ENCODE measurements at regions not wholly inside any gene's neighbourhood (a gene's known extent, or its start where the extent isn't known, plus 50 kb on each side); places are given as distances from the start of the nearest gene placed in this dataset.

- no peak for DNase-seq (ENCODE audit: low read depth)
- no peak for TF ChIP-seq CTCF (conservative IDR thresholded peaks at IDR 0.05; ENCODE audit: low read depth, low read length)
- no peak overlapping the region for H3K4me3 ChIP-seq (ENCODE audit: low read depth, low read length)
Measured at GRCh38 chr7:49400891-49401550, 372.4 kb upstream of the VWC2 start.

- no peak for TF ChIP-seq CTCF (conservative IDR thresholded peaks at IDR 0.05; ENCODE audit: low read depth, low read length)
- DNase-seq (ENCODE audit: low read depth): no peak
- H3K4me3 ChIP-seq (ENCODE audit: low read depth, low read length): no peak overlapping the region
Measured at GRCh38 chr7:49403844-49404243, 369.6 kb upstream of the VWC2 start.

GRCh38 chr7:49407205-49407604 lies 366.2 kb upstream of the VWC2 start:
- TF ChIP-seq CTCF (conservative IDR thresholded peaks at IDR 0.05; ENCODE audit: low read depth, low read length): no peak
- DNase-seq (ENCODE audit: low read depth): no peak
- no peak overlapping the region for H3K4me3 ChIP-seq (ENCODE audit: low read depth, low read length)

GRCh38 chr7:49417034-49417433 lies 356.4 kb upstream of the VWC2 start:
- TF ChIP-seq CTCF (conservative IDR thresholded peaks at IDR 0.05; ENCODE audit: low read depth, low read length): no peak
- no peak for DNase-seq (ENCODE audit: low read depth)
- no peak overlapping the region for H3K4me3 ChIP-seq (ENCODE audit: low read depth, low read length)

- DNase-seq (ENCODE audit: low read depth): no peak
- TF ChIP-seq CTCF (conservative IDR thresholded peaks at IDR 0.05; ENCODE audit: low read depth, low read length): no peak
- no peak overlapping the region for H3K4me3 ChIP-seq (ENCODE audit: low read depth, low read length)
Measured at GRCh38 chr7:49418963-49419362, 354.5 kb upstream of the VWC2 start.

GRCh38 chr7:49422564-49422963 lies 350.9 kb upstream of the VWC2 start:
- TF ChIP-seq CTCF (conservative IDR thresholded peaks at IDR 0.05; ENCODE audit: low read depth, low read length): no peak
- DNase-seq (ENCODE audit: low read depth): no peak
- no peak overlapping the region for H3K4me3 ChIP-seq (ENCODE audit: low read depth, low read length)

- no peak for TF ChIP-seq CTCF (conservative IDR thresholded peaks at IDR 0.05; ENCODE audit: low read depth, low read length)
- H3K4me3 ChIP-seq (ENCODE audit: low read depth, low read length): no peak overlapping the region
- DNase-seq (ENCODE audit: low read depth): no peak
Measured at GRCh38 chr7:49424109-49424508, 349.3 kb upstream of the VWC2 start.
